Upper lobe of left lung (tissue), 6 donors: ENCODE measurements at regions not wholly inside any gene's neighbourhood (a gene's known extent, or its start where the extent isn't known, plus 50 kb on each side); places are given as distances from the start of the nearest gene placed in this dataset.

Experiments used
- ATAC-seq, 2 donors: fragments of 200-7000 bp; cut with Tn5 transposase; one replicate each; pipeline ENCODE4 v1.9.1; 2022; ENCODE audit warnings: mild to moderate bottlenecking in 2 of 2, moderate library complexity in 2 of 2; ENCODE audit not compliant: low FRiP score in 2 of 2
- DNase-seq, 2 donors: peaks; one replicate each; pipeline ENCODE4 v3.0.0-alpha.2; 2019 to 2020
- H3K27ac ChIP-seq, 4 donors: fragments of 200-600 bp; sonication (generic); one replicate each; pipeline ENCODE4 v1.5.1; 2016 to 2019
- H3K27me3 ChIP-seq, 4 donors: fragments of 200-600 bp; sonication (generic); one replicate each; pipeline ENCODE4 v1.5.1; 2017 to 2019
- H3K36me3 ChIP-seq, 4 donors: fragments of 200-600 bp; sonication (generic); one replicate each; pipeline ENCODE4 v1.5.1; 2016 to 2019
- H3K4me1 ChIP-seq, 4 donors: fragments of 200-600 bp; sonication (generic); one replicate each; pipeline ENCODE4 v1.5.1; 2018 to 2019
- H3K4me3 ChIP-seq, 4 donors: fragments of 200-600 bp; sonication (generic); one replicate each; pipeline ENCODE4 v1.5.1; 2017 to 2019; ENCODE audit warnings: mild to moderate bottlenecking in 2 of 4, moderate library complexity in 1 of 4
- H3K9me3 ChIP-seq, 4 donors: fragments of 200-600 bp; sonication (generic); one replicate each; pipeline ENCODE4 v1.5.1; 2018 to 2019
- EP300 ChIP-seq, 4 donors: sonication (generic); formaldehyde crosslinking; IDR thresholded peaks; one replicate each; pipeline ENCODE4 v1.5.1; 2017; ENCODE audit warnings: antibody characterized with exemption in 4 of 4, control low read depth in 2 of 4
- POLR2A ChIP-seq, 4 donors: fragments of 450-650 bp; IDR thresholded peaks; one replicate each; pipeline ENCODE4 v1.5.1; 2016 to 2017; ENCODE audit warnings: antibody characterized with exemption in 4 of 4, mild to moderate bottlenecking in 2 of 4
- POLR2AphosphoS5 ChIP-seq, 2 donors: sonication (generic); formaldehyde crosslinking; IDR thresholded peaks; one replicate each; pipeline ENCODE4 v1.5.1; 2017; ENCODE audit warnings: antibody characterized with exemption in 2 of 2
- WGBS, 2 donors: methylation state at CpG; one replicate each; pipeline ENCODE4 v1.1.5; 2017 to 2018; 5-methylcytosine and 5-hydroxymethylcytosine counted together
- TF ChIP-seq, protein P1 (sequence below), 6 experiments: fragments of 450-650 bp in 4 of 6; fragments of 200-600 bp in 2 of 6; sonication (generic) in 2 of 6; IDR thresholded peaks; one replicate each; pipeline ENCODE4 v1.5.1; 2016 to 2019; ENCODE audit warnings: antibody characterized with exemption in 6 of 6
- donor health status: DM: no; HTN: no; CAD: no; lungs with moderate emphysema.
- donor health status: DM: no; HTN: yes; CAD: no; lungs with severe emphysema.

DNA sequence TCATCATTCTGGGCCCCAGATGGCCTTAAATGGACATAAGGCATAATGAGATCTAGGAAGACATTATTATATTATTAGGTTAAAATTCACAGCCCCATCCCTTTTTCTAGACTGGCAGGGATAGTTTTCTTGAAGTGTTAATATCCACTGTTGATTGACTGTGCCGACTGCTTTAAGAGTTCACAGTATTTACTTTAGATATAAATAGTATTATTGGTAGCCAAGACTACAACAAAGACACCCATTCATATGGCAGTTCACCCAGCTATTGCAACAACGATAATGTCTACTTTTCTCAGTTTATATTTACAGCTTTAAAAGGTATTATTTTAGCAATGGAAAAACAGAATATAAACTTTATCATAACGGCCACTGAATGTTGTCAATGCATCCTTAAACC is 922.2 kb upstream of the POU3F4 start:
- no peaks in the 10 kb centered on the region for H3K4me1 ChIP-seq
- ATAC-seq, result no peak

DNA sequence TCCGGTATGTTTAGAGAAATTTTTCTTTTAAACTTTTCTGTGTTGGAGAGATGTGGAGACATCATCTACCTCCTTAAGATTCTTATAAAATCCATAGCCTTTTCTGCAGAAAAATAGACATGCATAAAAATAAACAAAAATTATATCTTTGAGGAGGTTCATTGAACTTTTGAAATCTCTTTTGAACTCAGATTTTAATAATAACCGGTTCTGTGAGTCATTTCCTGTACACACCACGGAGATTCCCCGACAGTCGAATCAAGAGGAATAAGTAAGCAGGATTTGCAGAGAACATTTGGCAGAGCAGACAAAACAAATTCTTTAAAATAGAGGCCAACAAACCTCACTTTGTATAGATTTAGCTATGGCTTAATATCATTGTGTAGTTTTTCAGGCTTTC is 918.7 kb upstream of the POU3F4 start:
- Histone ChIP-seq H3K4me3 (no peak overlapping the region), H3K27me3 (no peaks in the 10 kb centered on the region), H3K36me3 (no peaks in the 10 kb centered on the region), H3K9me3 (no peaks in the 10 kb centered on the region), H3K27ac (no peak overlapping the region), H3K4me1 (no peaks in the 10 kb centered on the region)
- ATAC-seq (no peak), DNase-seq (no peak)
- 31 to 33% methylated on average over 5 of the region's 5 CpGs for WGBS, 2 donors
- TF ChIP-seq POLR2A (IDR thresholded peaks at IDR 0.05), result no peak
- TF ChIP-seq POLR2AphosphoS5 (IDR thresholded peaks at IDR 0.05), result no peak
- TF ChIP-seq, protein P1, sequence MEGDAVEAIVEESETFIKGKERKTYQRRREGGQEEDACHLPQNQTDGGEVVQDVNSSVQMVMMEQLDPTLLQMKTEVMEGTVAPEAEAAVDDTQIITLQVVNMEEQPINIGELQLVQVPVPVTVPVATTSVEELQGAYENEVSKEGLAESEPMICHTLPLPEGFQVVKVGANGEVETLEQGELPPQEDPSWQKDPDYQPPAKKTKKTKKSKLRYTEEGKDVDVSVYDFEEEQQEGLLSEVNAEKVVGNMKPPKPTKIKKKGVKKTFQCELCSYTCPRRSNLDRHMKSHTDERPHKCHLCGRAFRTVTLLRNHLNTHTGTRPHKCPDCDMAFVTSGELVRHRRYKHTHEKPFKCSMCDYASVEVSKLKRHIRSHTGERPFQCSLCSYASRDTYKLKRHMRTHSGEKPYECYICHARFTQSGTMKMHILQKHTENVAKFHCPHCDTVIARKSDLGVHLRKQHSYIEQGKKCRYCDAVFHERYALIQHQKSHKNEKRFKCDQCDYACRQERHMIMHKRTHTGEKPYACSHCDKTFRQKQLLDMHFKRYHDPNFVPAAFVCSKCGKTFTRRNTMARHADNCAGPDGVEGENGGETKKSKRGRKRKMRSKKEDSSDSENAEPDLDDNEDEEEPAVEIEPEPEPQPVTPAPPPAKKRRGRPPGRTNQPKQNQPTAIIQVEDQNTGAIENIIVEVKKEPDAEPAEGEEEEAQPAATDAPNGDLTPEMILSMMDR (IDR thresholded peaks at IDR 0.05), result no peak
- TF ChIP-seq EP300 (IDR thresholded peaks at IDR 0.05), result no peak

More for the DNA sequence above, 922.2 kb upstream of the POU3F4 start:
- H3K4me3 ChIP-seq, result no peak overlapping the region
- WGBS, 2 donors, result 37 to 48% methylated on average over 3 of the region's 3 CpGs
- no peaks in the 10 kb centered on the region for H3K36me3 ChIP-seq
- no peak overlapping the region for H3K27ac ChIP-seq
- no peaks in the 10 kb centered on the region for H3K27me3 ChIP-seq
- H3K9me3 ChIP-seq, result no peaks in the 10 kb centered on the region
- TF ChIP-seq POLR2AphosphoS5 (IDR thresholded peaks at IDR 0.05), result no peak
- TF ChIP-seq EP300 (IDR thresholded peaks at IDR 0.05), result no peak
- TF ChIP-seq, protein P1 (IDR thresholded peaks at IDR 0.05), result no peak
- no peak for TF ChIP-seq POLR2A (IDR thresholded peaks at IDR 0.05)
- DNase-seq, result no peak

DNA sequence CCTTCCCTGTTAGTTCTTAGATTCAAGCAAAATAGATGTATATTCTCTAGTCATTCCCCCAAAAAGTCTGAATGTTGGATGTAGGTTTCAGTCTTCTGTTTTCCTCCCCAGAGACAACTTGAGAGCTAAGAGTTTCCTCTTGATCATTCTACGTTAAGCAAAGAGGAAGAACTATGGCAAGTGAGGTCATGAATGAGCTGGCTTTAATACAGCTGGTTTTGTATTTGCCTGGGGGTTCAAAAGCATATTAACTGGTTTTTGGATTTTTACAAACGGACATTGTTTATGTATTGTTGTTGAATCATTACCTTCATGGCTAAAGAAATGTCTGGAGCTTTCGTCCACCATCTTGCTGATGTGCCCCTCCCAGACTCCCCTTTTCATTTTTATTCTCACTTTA is 916.7 kb upstream of the POU3F4 start:
- Histone ChIP-seq H3K36me3 (no peaks in the 10 kb centered on the region), H3K27ac (no peak overlapping the region), H3K27me3 (no peaks in the 10 kb centered on the region), H3K9me3 (no peaks in the 10 kb centered on the region), H3K4me1 (no peaks in the 10 kb centered on the region), H3K4me3 (no peak overlapping the region)
- 45 to 70% methylated on average over 3 of the region's 3 CpGs for WGBS, 2 donors
- DNase-seq (no peak), ATAC-seq (no peak)
- TF ChIP-seq POLR2A (IDR thresholded peaks at IDR 0.05), result no peak
- TF ChIP-seq POLR2AphosphoS5 (IDR thresholded peaks at IDR 0.05), result no peak
- TF ChIP-seq EP300 (IDR thresholded peaks at IDR 0.05), result no peak
- TF ChIP-seq, protein P1 (IDR thresholded peaks at IDR 0.05), result no peak

DNA sequence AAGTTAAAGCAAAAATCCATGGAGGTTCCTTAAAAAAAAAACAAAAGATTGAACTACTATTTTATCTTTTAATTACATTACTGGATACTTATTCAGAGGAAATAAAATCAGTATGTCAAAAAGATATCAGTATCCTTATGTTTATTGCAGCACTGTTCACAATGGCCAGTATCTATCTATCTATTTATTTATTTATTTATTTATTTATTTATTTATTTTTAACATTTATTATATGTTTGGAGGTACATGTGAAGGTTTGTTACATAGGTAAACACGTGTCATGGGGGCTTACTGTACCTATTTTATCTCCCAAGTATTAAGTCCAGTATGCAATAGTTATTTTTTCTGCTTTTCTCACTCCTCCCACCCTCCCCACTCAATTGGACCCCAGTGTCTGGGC is 881.1 kb upstream of the POU3F4 start:
- DNase-seq (no peak), ATAC-seq (no peak)
- Histone ChIP-seq H3K27ac (no peak overlapping the region), H3K36me3 (no peaks in the 10 kb centered on the region), H3K4me3 (no peak overlapping the region), H3K27me3 (no peaks in the 10 kb centered on the region), H3K4me1 (no peaks in the 10 kb centered on the region), H3K9me3 (no peaks in the 10 kb centered on the region)
- TF ChIP-seq, protein P1 (IDR thresholded peaks at IDR 0.05), result no peak
- TF ChIP-seq EP300 (IDR thresholded peaks at IDR 0.05) (no peak), POLR2AphosphoS5 (IDR thresholded peaks at IDR 0.05) (no peak), POLR2A (IDR thresholded peaks at IDR 0.05) (no peak)
- 48 to 50% methylated on average over 1 of the region's 1 CpG for WGBS, 2 donors

DNA sequence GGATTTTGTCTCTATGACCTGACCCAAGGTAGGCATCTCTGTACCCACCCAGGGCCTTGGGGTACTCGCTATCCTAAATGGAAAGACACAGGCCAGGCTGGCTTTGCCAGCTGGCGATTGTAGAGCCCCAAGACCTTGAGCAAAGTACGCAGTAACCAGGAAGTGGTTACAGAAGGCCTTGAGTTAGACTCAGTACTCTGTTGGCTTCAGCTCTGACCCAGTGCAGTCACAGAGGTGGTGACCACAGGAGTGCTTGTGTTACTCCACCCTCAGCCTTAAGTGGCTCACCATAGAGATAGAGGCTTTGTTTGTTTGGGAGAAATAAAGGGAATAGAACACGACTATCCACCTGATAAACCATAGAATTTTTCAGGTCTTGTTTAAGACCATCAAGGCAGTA is 880.5 kb upstream of the POU3F4 start:
- H3K9me3 ChIP-seq, result no peaks in the 10 kb centered on the region
- TF ChIP-seq EP300 (IDR thresholded peaks at IDR 0.05) (no peak), POLR2AphosphoS5 (IDR thresholded peaks at IDR 0.05) (no peak), POLR2A (IDR thresholded peaks at IDR 0.05) (no peak)
- TF ChIP-seq, protein P1 (IDR thresholded peaks at IDR 0.05), result no peak
- DNase-seq (no peak), ATAC-seq (no peak)
- WGBS, 2 donors, result 63% methylated on average over 4 of the region's 4 CpGs; no CpG with 5 or more reads in 1 of the 2 donors
- no peak overlapping the region for H3K4me3 ChIP-seq
- H3K4me1 ChIP-seq, result no peaks in the 10 kb centered on the region
- H3K36me3 ChIP-seq, result no peaks in the 10 kb centered on the region
- no peak overlapping the region for H3K27ac ChIP-seq
- no peaks in the 10 kb centered on the region for H3K27me3 ChIP-seq
